Superior temporal gyrus (tissue), 1 donor: ENCODE measurements at regions not wholly inside any gene's neighbourhood (a gene's known extent, or its start where the extent isn't known, plus 50 kb on each side); places are given as distances from the start of the nearest gene placed in this dataset.
"Not testable (repeated sequence)": the region's sequence is repeated elsewhere in the genome, so short reads cannot be mapped to it uniquely, and the experiment has no call there.

Source experiments
- DNase-seq: peaks from one replicate; pipeline ENCODE4 v3.0.0-alpha.2; 2016; ENCODE audit errors: extremely low spot score

DNA sequence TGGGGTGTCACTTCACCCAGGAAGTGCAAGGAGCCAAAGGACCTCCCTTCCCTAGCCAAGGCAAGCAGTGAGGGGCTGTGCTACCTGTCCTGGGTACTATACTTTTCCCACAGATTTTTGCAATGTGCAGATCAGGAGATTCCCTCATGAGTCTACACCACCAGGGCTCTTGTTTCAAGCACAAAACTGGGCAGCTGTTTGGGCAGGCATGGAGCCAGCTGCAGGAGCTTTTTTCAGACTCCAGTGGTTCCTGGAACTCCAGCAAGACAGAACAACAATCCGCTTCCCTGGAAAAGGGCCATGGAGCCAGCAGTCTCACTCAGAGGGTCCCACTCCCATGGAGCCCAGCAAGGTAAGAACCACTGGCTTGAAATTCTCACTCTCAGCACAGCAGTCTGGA, 1649.6 kb downstream of the LRRC4C start:
- DNase-seq: no peak

DNA sequence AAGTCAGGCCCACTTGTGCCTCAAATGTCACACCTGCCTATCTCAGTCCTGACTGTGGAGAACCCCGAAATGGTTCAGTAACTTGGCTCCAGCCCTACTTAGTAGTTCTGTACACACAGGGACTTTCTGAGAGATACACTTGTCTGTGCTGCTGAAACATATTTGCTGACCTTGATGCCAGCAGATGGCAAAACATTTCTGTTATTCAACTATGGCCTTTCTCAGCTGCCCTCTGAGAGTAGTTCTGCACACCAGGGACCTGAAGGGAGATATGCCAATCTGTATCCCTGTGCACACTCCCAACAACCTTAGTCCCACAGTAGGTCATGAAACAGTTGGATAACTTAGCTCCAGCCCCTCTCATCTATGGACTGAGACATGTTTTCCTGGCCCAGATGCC, 1651.5 kb downstream of the LRRC4C start:
- DNase-seq: no peak

DNA sequence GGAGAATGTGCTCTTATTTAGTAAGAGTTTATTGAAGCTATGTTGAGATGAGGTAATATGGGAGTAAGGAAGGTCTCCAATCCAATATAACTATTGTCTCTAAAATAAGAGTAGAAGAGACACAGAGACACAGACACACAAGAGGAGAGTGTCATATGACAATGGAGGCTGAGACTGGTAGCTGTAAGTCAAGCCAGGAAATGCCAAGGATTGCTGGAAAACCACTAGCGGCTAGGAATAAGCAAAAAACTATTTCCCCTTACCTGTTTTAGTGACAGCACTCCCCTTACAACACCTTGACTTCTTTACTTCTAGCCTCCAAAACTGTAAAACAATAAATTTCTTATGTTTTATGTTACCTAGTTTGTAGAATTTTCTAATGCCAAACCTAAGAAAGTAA, 1652.8 kb downstream of the LRRC4C start:
- no peak for DNase-seq

GRCh38 chr11:39804271-39804670, 1655.2 kb downstream of the LRRC4C start:
- no peak for DNase-seq

DNA sequence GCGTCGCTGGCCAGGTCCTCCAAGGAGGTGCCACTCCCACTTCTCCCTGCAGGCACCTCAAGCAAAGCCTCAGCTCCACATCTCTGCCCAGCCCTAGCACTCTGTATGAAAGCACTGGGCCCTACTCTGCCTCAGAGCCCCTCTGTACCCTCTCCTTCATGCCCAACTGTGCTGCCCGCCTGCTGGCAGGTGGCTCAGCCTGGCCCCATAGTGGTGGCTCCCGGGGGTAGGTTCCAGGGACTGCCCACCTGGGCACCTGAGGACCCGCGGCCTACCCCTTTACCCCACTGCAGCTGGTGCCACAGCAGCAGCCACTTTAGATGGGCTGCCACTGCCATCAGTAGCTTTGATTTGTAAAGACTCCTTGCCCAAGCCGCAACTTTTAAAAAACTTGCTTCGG, 1672.8 kb downstream of the LRRC4C start:
- DNase-seq: no peak

- DNase-seq: no peak
Observed at GRCh38 chr11:39786281-39786680, 1673.2 kb downstream of the LRRC4C start.

DNA sequence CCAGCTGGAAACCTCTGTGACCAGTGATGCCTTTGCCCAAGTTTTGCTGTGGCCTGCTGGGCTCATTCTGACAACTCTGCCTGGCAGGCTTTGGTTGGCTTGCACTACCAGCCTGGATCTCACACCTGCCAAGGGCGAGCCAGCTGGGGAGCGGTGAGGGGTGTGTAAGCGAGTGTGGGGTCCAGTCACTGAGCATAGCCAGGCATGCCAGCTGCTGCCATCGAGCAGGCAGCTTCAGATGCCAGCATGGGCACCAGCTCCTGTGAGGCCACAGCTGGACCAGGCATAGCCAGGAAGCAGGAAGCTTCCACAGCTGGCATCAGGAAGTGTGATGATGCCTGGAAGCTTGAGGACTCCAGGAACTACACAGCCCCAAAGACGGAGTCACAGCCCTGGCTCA, 1674.6 kb downstream of the LRRC4C start:
- no peak for DNase-seq

- DNase-seq: no peak
Observed at GRCh38 chr11:39780131-39780530, 1679.3 kb downstream of the LRRC4C start.

DNA sequence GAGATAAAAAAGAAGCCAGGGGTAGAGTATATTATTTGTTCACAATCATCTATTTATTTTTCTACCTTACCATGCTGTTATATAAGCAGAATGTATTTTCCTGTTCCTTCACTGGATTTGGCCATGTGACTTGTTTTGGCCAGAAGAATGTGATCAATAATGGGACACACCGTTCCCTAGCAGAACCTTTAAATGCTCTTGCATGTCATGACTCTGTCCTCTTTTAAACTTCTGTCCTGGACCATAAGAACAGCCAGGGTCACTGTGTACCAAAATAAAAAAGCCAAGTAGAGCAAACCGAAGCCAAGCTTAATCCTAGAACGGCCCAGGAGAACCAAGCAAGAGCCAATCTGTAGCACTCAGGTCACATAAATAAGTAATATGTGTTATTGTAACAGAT, 1682.4 kb downstream of the LRRC4C start:
- DNase-seq: no peak

DNA sequence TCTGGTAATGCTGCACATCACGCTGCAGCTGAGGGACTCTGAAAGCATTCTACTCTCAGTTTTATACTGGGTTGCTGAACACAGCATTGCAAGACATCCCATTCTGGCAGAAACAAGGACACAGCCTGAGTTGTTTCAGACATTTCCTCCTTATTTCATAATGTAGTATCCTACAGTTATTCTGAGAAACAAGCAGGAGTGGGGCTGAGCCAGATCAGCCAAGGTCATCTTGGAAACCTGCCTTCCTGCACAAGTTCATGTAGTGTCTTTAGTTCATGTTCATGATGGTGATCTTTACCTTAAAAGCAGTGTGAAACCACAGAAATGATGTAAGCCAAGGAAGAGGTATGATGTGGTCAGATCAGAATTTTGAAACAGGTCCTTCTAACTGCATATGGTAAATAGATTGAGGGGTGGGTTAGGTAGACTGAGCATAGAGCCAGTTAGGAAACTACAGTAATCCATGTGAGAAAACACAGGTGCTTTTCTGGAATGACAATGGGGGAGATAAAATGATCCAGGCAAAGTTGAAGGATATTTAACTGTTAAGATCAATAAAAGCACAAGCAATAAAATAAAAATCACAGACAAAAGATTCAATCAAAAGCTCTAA, 1686.8 kb downstream of the LRRC4C start:
- no peak for DNase-seq

- DNase-seq: no peak
Observed at GRCh38 chr11:39768214-39768613, 1691.2 kb downstream of the LRRC4C start.

GRCh38 chr11:39745401-39745800, 1714.1 kb downstream of the LRRC4C start:
- DNase-seq: no peak

GRCh38 chr11:39741066-39741465, 1718.4 kb downstream of the LRRC4C start:
- no peak for DNase-seq

DNA sequence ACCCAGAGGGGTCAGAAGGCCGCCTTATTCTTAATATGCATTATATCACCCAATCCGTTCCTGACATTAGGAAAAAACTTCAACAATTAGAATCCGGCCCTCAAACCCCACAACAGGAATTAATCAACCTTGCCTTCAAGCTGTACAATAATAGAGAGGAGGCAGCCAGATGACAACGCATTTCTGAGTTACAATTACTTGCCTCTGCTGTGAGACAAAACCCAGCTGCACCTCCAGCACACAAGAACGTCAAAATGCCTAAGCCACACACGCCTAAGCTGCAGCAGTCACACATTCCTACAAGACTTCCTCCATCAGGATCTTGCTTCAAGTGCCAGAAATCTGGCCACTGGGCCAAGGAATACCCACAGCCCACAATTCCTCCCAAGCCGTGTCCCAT, 1723.1 kb downstream of the LRRC4C start:
- not testable (repeated sequence) for DNase-seq

- DNase-seq: no peak
Observed at GRCh38 chr11:39732001-39732400, 1727.5 kb downstream of the LRRC4C start.

GRCh38 chr11:39725081-39725480, 1734.4 kb downstream of the LRRC4C start:
- DNase-seq: no peak

DNA sequence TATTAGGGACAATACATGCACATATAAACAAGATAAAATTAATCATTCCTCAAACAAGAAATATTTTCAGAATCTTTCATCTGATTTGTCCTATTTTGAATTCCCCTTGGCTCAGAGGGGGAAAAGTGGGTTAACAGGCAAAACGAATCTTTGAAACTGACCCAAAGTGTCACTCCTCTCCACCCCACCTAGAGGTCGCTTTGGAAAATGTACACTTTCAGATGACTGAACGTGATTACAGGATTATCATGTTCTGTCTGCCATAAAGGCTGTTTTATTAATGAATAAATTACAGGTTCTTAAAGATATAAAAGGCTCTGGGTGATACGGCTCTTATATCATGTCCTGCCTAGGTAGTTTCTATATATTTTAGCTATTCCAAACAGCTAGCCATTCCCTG, 1735.0 kb downstream of the LRRC4C start:
- DNase-seq: no peak

DNA sequence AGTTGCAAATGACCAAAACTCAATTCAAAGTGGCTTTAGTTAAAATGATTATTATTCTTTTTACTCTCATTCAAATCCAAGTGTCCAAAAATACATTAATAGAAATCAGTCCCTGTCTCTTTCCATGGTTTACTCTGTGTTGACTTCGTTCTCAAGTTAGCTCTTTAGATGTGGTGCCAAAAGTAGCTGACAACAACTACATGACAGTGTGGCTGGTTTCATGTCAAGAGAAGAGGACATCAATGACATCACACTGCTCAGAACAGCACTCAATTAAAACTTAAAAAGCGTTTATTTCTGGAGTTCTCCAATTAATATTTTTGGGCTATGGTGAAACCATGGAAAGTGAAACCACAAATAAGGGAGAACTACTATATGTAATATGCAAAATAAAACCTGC, 1746.9 kb downstream of the LRRC4C start:
- DNase-seq: no peak

GRCh38 chr11:39690856-39691255, 1768.6 kb downstream of the LRRC4C start:
- DNase-seq: no peak

- DNase-seq: no peak
Observed at GRCh38 chr11:39683951-39684554, 1775.4 kb downstream of the LRRC4C start.

DNA sequence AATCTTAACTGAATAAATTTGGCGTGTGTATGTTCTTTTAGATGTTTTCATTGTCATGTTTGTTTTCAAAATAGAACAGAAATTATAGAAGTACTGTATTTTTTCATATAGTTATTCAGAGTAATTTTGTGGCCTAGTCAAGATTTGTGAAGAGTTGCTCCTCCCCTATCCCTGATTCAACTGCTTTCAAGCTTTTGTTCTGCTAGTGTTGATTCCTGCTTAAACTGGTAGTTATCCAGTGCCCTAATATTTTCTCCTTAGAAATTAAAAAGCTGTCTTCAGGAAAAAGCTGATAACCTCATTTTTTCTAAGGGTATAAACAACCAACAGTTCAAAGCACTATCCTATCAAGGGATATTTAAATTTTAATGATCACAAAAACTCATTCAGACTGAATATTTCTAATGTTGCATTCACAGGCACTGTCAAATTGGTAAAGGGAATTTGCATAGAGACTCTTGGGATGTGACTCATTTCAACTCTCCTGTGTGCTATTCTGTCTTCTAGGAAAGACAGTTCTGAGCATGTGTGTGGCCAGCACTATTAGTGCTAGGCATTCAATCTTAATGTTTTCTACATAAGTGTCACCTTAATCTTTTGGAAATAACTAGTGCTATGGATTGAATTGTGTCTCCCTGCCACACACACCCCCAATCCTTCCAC, 1776.0 kb downstream of the LRRC4C start:
- DNase-seq: no peak

DNA sequence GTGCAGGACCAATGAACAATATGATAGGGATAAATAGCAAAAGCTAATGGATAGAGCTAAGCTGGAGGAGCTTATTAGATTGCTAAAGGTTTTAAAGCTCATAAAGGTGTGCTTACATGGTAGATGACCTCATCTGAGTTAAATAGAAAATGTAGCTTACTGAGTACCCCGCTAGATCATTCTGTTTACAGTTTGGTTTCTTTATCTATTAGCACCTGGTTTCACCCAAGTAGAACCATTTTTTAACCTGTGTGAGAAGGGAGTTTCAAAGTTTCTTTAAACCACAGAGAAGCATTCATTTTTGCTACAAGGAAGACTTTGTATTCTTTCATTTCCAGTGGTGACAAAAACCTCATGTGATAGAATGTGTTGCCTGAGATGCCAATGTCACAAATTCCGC, 1778.0 kb downstream of the LRRC4C start:
- no peak for DNase-seq

DNA sequence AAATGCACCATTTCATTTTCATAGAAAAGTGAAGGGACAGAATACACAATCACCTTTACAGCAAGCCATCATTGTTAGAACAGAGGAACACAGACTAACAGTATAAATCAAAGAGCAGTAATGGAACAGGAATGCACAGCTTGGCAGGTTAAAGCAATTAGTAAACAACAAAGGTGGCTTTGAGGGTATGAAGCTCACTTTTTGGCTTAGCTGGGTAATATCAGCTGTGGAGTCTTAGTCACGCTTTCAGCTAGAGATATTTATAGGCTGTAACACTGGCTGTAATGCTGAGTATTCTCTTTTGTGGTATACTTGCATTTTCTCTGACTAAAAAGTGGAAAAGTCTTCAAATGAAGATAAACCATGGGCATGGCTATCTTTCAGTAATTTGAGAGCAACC, 1780.5 kb downstream of the LRRC4C start:
- no peak for DNase-seq

GRCh38 chr11:39675171-39675570, 1784.3 kb downstream of the LRRC4C start:
- DNase-seq: no peak
